Left ventricle myocardium superior (tissue), 1 donor: ENCODE measurements at regions not wholly inside any gene's neighbourhood (a gene's known extent, or its start where the extent isn't known, plus 50 kb on each side); places are given as distances from the start of the nearest gene placed in this dataset.
A peak's percentile ranks its signal among the peaks of the same experiment; 100 is the strongest.

Source experiments
- ATAC-seq: fragments of 200-7000 bp; cut with Tn5 transposase; one replicate; pipeline ENCODE4 v1.9.1; 2020; ENCODE audit warnings: mild to moderate bottlenecking, moderate library complexity
- DNase-seq: peaks from one replicate; pipeline ENCODE4 v3.0.0-alpha.2; 2020
- intact Hi-C: fragments of 100-400 bp; cut with micrococcal nuclease; formaldehyde crosslinking; loops from one replicate; pipeline ENCODE4 v1.11.0; 2022
- donor health status: DM: no; HTN: yes; CAD: no; lungs with severe emphysema.

DNA sequence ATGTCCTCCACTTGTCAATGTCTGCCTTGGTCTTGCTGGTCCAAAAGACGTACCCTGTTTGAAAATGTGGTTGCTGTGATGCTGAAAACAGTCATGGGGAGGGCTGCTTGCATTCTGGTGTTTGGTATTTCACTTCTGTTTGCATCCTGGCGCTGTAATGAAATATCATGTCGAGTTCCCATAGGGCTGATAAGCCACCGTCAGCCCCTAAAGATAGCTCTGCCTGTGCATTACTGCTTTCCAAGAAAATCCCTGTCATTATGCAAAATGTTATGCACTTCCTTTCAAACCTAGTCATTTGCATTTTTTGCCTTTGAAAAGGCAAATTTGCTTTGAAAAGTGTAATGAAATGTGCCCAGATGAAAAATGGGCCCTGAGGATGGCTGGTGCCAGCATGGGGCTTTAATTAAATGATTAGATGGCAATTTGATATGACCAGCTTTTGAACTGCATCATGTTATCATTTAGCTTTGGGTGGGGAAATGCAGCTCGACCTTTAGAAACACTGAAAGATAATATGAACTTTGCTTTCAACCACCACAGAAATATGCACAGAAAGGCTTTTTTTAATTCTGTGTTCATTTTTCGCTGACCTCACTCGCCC, 374.4 kb upstream of the SGCD start:
- DNase-seq (no peak), ATAC-seq (peak; percentile 55)
- intact Hi-C loops = no loop called here

DNA sequence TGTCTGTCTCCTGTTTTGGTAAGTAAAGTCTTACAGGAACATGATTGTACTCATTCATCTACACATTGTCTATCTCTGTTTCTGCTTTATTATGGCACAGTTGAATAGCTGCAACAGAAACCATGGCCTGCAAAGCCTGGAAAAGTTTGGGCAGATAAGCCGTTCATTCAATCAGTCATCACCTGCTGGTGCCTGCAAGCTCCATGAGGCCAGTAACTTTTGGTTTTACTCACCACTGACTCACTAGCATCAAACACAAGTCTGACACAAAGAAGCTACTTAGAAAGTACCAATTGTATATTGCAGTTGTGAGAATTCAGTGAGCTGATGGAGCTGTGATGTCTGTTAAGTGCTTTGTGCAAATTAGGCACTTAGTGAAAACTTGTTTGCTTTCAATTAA, 373.6 kb upstream of the SGCD start:
- DNase-seq (no peak), ATAC-seq (peak; percentile 90)
- intact Hi-C loops = no loop called here

DNA sequence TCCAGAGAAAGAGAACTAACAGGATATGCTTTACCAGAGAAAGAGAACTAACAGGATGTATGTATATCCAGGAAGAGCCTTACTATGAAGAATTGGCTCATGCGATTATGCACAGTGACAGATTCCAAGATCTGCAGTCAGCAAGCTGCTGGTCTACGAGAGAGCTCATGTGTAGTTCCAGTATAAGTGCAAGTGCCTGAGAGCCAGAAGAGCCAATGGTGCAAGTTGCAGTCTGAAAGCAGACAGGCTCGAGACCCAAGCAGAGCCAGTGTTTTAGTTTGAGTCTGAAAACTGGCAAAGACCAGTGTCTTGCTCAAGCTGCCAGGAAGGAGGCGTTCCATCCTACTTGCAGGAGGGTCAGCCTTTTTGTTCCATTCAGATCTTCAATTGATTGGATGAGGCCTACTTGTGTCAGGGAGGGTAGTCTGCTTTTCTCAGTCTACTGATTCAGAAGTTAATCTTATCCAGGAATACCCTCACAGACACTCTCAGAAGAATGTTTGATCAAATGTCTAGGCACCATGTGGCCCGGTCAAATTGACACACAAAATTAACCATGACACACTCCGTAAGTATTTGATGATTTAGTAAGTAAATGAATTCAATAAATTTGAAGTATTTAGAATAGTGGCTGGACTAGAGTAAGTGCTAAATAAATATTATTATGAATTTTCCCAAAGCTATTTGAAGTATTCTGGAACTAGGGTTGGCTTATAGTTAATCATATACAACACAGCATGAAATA, 372.1 kb upstream of the SGCD start:
- ATAC-seq (no peak), DNase-seq (no peak)
- intact Hi-C loops = no loop called here

DNA sequence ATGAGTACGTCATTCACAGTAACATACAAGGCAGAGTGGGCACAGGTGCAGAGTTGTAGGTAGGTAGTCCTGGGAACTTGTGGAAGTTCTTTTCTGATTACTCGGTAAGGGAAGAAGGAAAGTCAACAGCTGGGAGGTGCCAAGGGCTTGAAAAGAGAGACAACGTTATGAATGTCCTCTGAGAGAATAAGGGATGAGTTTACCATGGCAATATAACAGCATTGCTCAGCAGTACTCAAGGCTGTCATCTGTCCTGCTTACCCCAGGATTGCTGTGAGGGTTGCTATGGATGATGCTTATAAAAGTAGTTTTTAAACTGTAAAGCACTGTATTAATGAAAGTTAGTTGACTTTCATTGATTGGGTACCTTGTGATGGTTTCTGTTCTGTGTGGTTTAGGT, 369.1 kb upstream of the SGCD start:
- no peak for DNase-seq

DNA sequence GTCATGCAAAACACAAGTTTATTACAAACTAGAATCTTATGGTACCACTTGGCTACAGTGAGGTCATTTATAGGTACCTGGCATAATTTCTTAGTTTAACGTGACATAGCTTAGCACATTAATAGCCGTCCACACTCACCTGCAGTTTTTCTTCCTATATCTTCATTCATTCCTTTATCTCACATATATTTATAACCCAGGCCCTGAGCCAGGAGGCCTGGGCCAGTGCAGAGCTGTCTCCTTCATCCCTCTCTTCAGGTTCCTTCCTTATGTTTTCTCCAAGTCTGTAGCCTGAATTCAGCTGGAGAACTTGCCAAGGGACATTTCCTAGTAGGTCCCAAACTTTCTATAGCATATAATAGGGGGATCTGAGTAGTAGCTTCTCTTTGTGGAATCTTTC, 367.9 kb upstream of the SGCD start:
- intact Hi-C loops = no loop called here
- peak; percentile 79 for ATAC-seq

More for the DNA sequence above, 369.1 kb upstream of the SGCD start:
- no peak for ATAC-seq
- intact Hi-C loops = no loop called here

DNA sequence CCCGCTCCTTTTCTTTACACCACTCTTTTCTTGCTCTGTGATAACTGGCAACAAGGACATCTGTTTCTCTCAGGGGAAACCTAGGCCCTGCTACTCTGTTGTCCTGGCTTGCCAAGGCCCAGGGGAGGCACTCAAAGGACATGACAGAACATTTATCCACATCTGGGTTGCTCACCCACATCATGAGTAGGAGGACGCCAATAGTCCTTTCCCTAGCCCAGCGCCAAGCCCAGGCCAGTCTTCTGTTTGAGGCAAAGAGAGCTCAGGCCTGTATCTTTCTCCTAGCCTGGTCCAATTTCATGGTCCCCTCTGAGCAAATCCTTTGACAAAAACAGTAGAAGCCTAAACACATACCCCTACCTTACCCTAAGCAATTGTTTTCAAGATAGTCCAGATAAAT, 366.8 kb upstream of the SGCD start:
- DNase-seq (no peak), ATAC-seq (peak; percentile 19)
- intact Hi-C loops = no loop called here

More for the DNA sequence above, 367.9 kb upstream of the SGCD start:
- no peak for DNase-seq

DNA sequence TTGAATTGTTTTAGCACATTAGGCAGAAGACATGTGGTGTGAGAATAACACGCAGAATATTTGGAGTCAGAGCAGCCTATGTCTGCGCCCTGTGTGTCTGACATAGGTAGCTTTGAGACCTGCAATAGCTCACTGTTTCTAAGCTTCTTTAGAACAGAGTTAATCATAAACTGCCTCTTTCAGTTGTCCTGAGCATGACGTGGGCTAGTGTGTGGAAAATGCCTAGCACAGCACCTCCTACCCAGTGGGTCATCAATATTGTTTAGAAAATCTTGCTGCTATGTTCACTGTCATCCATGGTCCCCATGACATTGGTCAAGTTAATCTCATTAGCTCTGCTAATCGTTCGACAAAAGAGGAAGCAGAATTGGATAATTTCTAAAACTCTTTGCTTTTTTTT, 357.4 kb upstream of the SGCD start:
- no peak for DNase-seq
- ATAC-seq = no peak
- intact Hi-C loops = no loop called here

DNA sequence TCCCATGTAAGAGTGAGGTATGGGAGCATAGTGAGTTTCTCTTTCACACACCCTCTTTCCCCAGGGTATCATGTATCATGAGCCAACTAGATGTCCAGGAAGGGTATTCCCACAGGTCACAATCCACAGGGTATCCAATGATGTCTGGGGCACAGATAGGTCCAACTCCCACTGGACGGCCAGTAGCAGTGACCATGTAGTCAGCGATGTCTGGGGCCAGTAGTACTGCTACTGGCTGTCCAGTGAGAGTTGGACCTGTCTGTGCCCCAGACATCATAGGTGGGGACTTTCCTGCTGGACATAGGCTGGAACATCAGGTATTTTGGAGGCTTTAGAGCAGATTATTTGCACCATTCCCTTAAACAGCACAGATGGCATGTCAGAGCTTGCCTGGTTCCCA, 352.6 kb upstream of the SGCD start:
- DNase-seq (no peak), ATAC-seq (no peak)
- intact Hi-C loops = no loop called here

DNA sequence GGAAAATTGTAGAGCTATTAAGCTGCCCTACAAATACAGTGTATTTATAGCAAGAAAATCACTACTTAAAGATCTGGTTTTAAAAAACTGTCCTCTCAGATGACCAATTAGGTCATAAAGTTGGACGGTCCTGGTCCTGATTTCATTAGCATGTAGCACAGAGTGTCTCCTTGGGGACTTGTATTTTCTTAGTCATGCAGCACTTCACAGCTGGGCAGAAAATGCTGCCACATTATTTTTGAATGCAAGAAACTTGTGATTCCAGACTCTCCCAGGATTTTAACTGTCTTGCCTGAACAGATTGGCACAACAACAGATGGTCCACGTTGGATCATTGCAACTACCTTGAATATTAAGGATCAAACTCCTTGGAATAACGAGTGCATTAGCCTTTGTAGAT, 348.1 kb upstream of the SGCD start:
- ATAC-seq = peak; percentile 80
- no peak for DNase-seq
- intact Hi-C loops = no loop called here

DNA sequence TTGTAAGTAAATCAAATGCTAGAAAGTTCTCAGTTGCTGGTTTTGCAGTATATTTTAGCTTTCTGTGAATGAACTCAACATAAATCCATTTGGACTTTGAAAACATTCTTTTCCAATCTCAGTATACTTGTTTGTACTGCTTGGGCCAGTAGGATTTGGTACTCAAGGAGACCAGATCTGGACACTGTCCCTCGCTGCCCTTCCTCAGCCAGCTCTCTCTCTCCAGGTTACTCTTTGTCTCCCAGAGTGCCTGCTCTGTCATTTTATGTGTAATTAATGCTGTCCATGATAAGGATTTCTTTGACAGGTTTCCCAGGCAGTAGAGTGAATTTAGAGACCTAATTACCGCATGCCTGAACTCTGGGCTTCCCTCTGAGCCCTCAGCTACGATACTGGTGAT, 344.6 kb upstream of the SGCD start:
- intact Hi-C loops = no loop called here
- DNase-seq (no peak), ATAC-seq (peak; percentile 73)

DNA sequence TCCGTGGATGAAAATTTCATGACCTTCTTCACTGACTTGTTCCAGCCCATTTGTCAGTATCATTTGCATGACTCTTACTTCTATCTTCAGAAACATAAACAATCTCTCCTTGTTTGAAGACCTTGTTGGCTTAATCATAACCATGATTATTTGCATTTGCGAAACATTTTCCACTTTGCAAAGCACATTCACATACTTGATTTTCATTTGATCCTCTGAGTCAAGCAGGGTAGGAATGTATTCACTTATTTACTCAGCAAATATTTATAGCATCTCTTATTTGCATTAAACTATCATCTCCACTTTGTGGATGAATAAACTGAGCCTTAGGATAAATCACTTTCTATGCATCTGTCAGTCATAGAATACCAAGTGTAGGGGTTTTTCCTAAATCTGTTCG, 343.0 kb upstream of the SGCD start:
- ATAC-seq (no peak), DNase-seq (no peak)
- intact Hi-C loops = no loop called here

DNA sequence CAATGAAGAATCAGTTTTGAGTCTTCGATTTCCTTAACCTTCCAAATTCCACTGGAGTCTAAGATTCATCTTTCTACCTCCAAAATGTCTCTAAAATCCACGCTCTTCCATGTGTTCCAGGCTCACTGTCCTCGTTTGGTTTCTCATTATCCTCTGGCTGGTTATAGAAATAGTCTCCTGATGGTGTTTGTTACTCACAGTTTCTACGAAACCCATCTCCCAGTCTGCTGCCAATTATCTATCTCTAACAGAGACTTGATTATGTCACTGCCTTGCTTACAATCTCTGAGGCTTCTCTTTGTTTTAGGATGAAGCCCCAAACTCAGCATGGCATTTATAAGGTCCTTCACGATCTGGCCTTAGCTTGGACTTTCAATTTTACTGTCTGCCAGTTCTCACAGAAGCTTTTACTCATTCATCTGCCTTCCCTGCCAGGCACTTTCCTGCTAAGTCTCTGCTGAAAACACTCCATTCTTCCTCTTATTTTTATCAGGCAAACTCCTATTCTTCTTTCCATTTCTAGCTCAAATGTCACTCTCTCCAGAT, 339.6 kb upstream of the SGCD start:
- intact Hi-C loops = no loop called here
- DNase-seq (no peak), ATAC-seq (no peak)

DNA sequence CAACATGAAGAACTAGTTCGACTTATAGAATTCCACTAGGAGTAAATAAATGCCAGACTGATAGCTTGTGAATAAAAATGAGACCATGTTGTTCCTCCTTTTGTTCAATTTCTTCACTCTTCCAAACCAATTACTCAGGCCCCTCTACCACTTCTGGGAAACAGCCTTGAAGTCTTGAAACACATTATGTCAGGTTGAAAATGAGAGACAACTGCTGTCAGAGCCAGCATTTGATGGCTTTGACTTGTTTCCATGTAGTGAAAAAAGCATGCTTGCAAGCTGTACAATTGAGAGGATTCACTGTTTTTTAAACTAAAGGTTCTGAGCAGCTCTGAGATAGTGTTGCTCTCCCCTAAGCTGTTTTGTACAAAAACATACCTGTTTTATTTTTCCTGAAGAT, 337.1 kb upstream of the SGCD start:
- DNase-seq = no peak
- no peak for ATAC-seq
- intact Hi-C loops = no loop called here

DNA sequence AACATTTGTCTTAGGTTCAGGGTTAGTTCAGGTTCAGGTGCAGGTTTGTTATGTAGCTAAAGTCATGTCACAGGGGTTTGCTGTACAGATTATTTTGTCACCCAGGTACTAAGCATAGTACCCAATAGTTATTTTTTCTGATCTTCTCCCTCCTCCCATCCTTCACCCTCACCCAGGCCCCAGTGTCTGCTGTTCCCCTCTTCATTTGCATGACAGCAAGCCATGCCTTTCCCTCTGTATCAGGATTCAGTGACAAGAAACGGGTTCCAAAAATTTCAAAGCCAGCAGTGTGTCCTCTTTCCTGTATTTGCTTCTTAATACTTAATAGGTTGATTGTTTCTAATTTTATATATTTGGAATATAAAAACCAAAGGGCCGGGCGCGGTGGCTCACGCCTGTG, 330.8 kb upstream of the SGCD start:
- DNase-seq = no peak
- ATAC-seq = no peak
- intact Hi-C loops = no loop called here

DNA sequence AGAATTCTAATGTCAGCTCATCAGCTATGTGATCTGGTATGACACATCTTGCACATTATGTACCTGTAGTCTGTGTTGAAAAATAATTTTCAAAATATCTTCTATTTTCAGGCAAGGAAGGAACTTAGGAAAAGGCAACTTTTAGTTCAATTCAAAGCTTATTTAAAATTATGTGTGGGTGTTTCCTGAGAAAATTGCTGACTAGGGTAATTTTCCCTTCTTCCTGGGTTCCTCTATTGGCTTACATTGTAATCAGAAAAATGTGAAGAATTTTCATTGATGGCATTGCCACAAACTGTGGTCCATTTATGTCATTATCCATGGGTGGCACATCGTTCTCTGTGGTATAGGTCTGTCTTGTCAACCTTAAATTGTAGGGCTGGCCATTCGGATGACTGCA, 328.7 kb upstream of the SGCD start:
- no peak for DNase-seq
- intact Hi-C loops = no loop called here

DNA sequence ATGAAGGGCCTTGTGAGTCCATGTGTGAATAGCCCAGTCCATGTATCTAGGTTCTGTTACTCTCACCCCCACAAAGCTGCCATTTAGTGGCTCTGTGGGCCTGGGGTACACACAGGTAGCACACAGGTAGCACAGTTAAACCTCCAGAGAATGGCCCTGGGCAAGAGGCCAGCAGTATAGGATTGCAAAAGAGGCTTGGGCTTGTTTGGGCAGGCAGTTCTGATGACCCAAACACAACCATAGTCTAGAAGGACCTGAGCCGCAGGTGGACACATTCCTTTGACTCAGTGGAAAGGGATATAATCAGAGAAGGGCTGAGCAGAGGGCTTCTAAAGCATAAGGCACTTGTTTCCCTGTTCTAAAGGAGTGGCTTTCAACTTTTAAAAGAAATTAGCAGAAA, 326.8 kb upstream of the SGCD start:
- intact Hi-C loops = no loop called here
- ATAC-seq = no peak
- DNase-seq = no peak

More for the DNA sequence above, 328.7 kb upstream of the SGCD start:
- no peak for ATAC-seq

DNA sequence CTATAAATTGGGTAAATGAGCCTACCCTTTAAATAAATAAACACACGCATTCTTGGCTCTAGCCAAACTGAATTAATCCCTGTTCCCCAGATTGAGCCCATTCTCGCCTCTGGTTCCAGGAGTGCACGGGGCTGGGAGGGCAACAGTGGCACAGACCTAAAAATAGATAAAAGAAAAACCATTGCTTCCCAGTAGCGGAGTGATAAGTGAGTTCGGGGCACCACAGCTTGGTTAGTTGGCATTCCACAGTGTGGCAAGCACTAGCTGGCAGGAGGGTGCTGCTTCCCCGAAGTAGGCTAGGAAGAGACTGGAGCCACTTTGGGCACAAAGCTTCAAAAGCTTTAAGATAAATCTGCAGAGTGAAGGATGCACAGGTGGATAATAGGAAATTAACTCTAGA, 322.2 kb upstream of the SGCD start:
- intact Hi-C loops = no loop called here
- DNase-seq (peak; percentile 36), ATAC-seq (peak; percentile 90)

DNA sequence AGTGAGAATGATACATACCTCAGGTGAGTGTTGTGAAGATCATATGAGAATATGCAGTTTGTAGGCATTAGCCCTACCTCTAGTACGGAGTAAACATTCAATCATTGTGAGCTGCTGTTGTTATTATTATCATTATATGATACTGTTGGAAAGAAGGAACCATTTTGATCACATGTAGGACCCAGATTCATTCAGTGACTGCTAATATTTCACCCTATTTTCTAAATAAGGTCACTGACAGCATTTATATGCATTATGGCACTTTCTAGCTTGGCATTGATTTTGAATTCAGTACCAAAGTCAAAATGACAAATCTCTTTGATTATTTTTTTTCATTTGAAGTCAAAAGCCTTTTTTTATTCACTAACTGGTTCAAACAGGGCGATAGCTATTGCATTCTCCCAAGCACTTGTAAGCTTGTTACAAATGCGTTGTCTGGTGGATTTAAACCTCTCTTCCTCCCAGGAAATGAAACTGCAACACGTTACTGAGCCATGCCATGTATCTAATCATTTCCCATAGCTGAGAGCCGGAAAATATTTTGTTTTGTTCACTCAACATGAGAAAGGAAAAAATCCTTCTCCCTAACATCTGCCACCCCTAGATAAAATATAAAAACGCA, 320.8 kb upstream of the SGCD start:
- DNase-seq (no peak), ATAC-seq (no peak)
- intact Hi-C loops = no loop called here

DNA sequence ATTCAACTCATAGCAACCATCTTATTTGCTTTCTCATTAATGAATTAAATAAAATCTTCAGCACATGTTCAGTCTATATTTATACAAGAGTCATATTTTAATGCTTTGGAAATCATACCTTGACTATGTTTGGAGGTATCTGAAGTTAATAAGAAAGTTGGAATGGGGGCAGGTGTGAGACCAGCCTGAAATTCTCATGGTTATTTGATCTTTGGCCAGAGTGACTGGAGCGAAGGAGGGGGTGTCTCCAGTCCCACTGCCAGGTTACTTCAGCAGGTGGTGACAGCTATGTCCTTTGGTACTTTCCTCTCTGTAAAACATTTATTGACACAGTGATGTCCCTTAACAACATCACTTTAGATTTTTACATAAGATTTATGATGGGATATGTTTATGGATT, 318.1 kb upstream of the SGCD start:
- intact Hi-C loops = no loop called here
- DNase-seq (no peak), ATAC-seq (no peak)

DNA sequence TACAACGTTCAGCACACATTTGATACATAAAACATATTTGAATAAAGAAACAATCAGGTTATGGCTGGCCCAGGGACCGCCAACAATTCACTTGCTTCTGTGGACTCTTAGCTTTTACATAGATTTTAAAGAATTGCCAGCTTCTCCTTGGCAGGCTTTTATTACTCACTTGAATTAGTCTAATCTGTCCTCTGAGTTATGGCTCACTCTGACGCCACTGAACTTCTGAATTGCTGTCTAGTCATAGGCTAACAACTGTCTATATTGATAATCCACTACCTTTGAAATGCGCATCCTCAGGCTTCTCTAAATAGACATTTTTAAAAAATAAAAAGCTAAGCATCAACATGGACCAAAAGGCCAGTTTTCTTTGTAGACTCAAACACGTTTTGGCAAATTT, 317.4 kb upstream of the SGCD start:
- DNase-seq = no peak
- no peak for ATAC-seq

DNA sequence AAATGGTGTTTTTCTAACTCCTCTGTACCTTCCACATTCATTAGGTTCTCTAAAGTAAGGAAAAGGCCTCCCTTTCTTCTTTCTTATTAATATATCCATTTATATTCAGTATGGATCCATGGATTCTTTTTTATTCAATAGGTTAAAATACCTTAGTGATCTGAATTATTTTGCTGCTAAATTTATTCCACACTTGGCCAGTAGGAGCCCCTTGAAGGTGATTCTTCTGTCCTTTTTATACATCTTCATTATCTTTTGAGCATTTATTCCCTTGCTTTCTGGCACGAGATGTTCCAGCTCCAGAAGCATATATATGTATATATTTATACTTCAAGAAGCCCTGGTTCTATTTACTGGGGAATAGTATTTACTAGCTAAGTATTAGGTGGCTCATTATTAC, 311.8 kb upstream of the SGCD start:
- intact Hi-C loops = no loop called here
- no peak for ATAC-seq
- DNase-seq = no peak

More for the DNA sequence above, 317.4 kb upstream of the SGCD start:
- intact Hi-C loops = no loop called here
